SK-N-SH (cell line): ENCODE measurements at regions not wholly inside any gene's neighbourhood (a gene's known extent, or its start where the extent isn't known, plus 50 kb on each side); places are given as distances from the start of the nearest gene placed in this dataset.

Experiments
- CHD2 ChIP-seq: fragments of 150-350 bp; IDR thresholded peaks from 2 replicates; pipeline ENCODE4 v1.6.1; 2018; ENCODE audit warnings: low read length; ENCODE audit not compliant: partially characterized antibody
- FOXJ3 ChIP-seq: sonication (generic); formaldehyde crosslinking; IDR thresholded peaks from 2 replicates; pipeline ENCODE4 v1.5.1; 2020; ENCODE audit warnings: mild to moderate bottlenecking, missing genetic modification reagents
- RFX5 ChIP-seq: IDR thresholded peaks from 2 replicates; pipeline ENCODE4 v1.6.1; 2012; ENCODE audit warnings: mild to moderate bottlenecking, improper control_type of control experiment, low read length
- TF ChIP-seq, protein P1 (sequence below): fragments of 200-600 bp; sonication (generic); IDR thresholded peaks from 2 replicates; pipeline ENCODE4 v1.6.1; 2017; ENCODE audit warnings: antibody characterized with exemption, mild to moderate bottlenecking, moderate library complexity
- TF ChIP-seq, protein P2 (sequence below): IDR thresholded peaks from 2 replicates; pipeline ENCODE4; 2012
- TF ChIP-seq, protein P3 (sequence below): fragments of 150-350 bp; IDR thresholded peaks from 2 replicates; pipeline ENCODE4 v1.6.1; 2017; ENCODE audit warnings: antibody characterized with exemption, low read length, low read depth, borderline replicate concordance

DNA sequence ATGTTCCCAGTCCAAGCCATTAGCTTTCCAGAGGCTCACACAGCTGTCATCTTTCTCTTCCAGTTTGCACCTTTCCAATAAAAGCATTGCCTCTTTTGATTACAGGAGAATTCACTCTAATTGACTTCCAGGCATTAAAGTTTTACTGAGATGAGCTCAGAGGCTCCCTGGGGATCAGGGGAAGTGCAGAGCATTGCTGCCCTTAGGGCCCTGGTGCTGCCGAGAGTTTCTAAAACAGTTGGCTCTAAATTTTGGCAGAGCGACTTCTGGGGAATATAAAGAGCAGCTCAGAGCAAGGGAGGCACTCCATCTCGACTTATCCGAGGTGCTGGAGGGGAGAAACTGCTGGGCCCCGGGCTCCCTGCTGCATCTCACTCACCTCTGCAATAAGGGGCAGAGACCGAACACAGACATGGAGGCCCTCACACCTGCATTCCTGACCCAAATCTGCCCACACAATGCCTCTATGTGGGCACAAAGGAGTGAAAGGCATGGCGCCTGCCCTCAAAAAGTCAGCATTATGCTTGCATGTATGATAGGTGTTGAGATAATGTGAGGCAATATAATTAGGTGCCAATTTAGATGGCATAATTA lies 61.7 kb downstream of the SCN11A start:
- TF ChIP-seq RFX5 (no peak), CHD2 (no peak), FOXJ3 (no peak)
- TF ChIP-seq, protein P1, sequence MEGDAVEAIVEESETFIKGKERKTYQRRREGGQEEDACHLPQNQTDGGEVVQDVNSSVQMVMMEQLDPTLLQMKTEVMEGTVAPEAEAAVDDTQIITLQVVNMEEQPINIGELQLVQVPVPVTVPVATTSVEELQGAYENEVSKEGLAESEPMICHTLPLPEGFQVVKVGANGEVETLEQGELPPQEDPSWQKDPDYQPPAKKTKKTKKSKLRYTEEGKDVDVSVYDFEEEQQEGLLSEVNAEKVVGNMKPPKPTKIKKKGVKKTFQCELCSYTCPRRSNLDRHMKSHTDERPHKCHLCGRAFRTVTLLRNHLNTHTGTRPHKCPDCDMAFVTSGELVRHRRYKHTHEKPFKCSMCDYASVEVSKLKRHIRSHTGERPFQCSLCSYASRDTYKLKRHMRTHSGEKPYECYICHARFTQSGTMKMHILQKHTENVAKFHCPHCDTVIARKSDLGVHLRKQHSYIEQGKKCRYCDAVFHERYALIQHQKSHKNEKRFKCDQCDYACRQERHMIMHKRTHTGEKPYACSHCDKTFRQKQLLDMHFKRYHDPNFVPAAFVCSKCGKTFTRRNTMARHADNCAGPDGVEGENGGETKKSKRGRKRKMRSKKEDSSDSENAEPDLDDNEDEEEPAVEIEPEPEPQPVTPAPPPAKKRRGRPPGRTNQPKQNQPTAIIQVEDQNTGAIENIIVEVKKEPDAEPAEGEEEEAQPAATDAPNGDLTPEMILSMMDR, result no peak
- TF ChIP-seq, protein P2, sequence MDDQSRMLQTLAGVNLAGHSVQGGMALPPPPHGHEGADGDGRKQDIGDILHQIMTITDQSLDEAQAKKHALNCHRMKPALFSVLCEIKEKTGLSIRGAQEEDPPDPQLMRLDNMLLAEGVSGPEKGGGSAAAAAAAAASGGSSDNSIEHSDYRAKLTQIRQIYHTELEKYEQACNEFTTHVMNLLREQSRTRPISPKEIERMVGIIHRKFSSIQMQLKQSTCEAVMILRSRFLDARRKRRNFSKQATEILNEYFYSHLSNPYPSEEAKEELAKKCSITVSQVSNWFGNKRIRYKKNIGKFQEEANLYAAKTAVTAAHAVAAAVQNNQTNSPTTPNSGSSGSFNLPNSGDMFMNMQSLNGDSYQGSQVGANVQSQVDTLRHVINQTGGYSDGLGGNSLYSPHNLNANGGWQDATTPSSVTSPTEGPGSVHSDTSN, result no peak
- TF ChIP-seq, protein P3, sequence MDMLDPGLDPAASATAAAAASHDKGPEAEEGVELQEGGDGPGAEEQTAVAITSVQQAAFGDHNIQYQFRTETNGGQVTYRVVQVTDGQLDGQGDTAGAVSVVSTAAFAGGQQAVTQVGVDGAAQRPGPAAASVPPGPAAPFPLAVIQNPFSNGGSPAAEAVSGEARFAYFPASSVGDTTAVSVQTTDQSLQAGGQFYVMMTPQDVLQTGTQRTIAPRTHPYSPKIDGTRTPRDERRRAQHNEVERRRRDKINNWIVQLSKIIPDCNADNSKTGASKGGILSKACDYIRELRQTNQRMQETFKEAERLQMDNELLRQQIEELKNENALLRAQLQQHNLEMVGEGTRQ, result no peak
